Esophagus (tissue), 2 donors: ENCODE measurements at regions not wholly inside any gene's neighbourhood (a gene's known extent, or its start where the extent isn't known, plus 50 kb on each side); places are given as distances from the start of the nearest gene placed in this dataset.
"Not testable (repeated sequence)": the region's sequence is repeated elsewhere in the genome, so short reads cannot be mapped to it uniquely, and the experiment has no call there.

Experiments used
- H3K27ac ChIP-seq, 2 donors: one replicate each; pipeline ENCODE4 v1.5.1; 2013; ENCODE audit warnings: low read depth in 2 of 2, mild to moderate bottlenecking in 2 of 2, inconsistent platforms in 1 of 2, low read length in 1 of 2, moderate library complexity in 1 of 2
- H3K27me3 ChIP-seq, 2 donors: one replicate each; pipeline ENCODE4 v1.6.1; 2013; ENCODE audit warnings: low read length in 2 of 2, control low read depth in 1 of 2, mild to moderate bottlenecking in 1 of 2; ENCODE audit not compliant: insufficient read depth in 2 of 2, control insufficient read depth in 1 of 2
- H3K36me3 ChIP-seq, 2 donors: one replicate each; pipeline ENCODE4 v1.6.1; 2013; ENCODE audit warnings: low read length in 1 of 2; ENCODE audit not compliant: control insufficient read depth in 2 of 2, insufficient read depth in 2 of 2
- H3K4me1 ChIP-seq, 2 donors: one replicate each; pipeline ENCODE4 v1.6.1; 2013; ENCODE audit warnings: low read length in 1 of 2; ENCODE audit not compliant: control insufficient read depth in 2 of 2, insufficient read depth in 2 of 2
- H3K4me3 ChIP-seq, 2 donors: one replicate each; pipeline ENCODE4 v1.5.1; 2013; ENCODE audit warnings: low read length in 2 of 2, mild to moderate bottlenecking in 2 of 2, low read depth in 1 of 2, moderate library complexity in 1 of 2
- H3K9me3 ChIP-seq, 2 donors: one replicate each; pipeline ENCODE4 v1.6.1; 2013; ENCODE audit warnings: mild to moderate bottlenecking in 2 of 2, low read depth in 1 of 2, low read length in 1 of 2, moderate library complexity in 1 of 2; ENCODE audit not compliant: control insufficient read depth in 2 of 2, insufficient read depth in 1 of 2
- WGBS, 2 donors: extraction: QIAGEN DNeasy Blood & Tissue Kit; methylation state at CpG; one replicate each; pipeline ENCODE4 v1.1.7; 2013; 5-methylcytosine and 5-hydroxymethylcytosine counted together
- donor health status: healthy with polysubstance abuse.
- donor health status: Bipolar disorder and iron deficiency.

DNA sequence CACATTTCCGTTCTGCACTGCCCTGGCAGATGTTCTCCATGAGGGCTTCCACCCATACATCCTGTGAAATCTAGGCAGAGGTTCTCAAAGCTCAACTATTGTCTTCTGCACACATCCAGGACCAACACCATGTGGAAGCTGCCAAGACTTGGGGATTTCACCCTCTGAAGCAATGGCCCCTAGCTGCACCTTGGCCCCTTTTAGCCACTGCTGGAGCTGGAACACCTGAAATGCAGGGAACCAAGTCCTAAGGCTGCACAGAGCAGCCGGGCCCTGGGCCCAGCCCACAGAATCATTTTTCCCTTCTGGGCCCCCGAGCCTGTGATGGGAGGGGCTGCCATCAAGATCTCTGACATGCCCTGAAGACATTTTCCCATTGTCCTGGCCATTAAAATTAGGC lies 228.7 kb downstream of the ANXA1 start:
- Histone ChIP-seq H3K4me3 (no peak overlapping the region), H3K4me1 (no peaks in the 10 kb centered on the region)
- 60 to 76% methylated on average over 3 of the region's 3 CpGs for WGBS, 2 donors

DNA sequence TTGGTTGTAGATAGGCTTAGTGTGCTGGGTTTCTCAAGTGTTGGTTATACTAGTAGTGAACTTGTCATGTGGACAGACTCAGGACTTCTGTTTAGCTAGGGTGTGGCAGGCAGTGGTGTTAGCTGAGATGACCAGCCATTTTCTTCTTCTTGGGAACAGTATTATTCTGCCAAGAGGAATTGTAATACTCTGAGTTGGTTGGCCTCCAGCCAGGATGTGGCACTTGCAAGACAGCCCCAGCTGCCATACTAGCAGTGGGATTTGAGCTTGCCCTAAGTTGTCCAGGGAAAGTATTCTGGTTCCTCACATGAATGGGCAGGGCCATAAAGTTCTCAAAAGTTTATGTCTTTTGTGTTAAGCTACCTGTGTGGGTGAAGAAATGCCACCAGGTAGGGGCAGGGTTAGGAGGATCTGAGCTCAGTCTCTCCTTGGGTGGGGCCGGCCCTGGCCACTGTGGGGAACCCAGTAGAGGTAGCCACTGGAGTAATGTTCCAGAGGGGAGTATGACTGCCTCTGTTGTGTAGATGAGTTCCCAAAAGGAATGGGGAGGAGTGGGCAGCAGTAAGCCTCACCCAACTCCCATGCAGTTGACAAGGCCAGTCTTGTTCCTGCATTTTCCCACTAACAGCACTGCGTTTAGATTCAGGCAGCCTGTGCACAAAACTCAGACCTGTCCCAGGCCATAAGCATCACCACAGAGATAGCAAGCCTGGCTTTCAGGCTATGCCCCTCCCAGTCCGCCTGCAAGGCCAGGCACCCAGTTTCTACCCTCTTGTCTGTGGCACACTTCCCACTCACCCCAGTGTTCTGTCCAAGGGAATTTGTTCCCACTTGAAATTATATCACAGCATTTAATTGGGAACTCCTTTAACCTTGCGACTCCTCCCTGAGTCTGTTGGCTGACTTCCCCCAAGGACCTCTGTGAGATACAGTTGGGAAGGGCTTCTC lies 250.7 kb downstream of the ANXA1 start:
- no peak overlapping the region for H3K27ac ChIP-seq
- WGBS, 2 donors = 90 to 92% methylated on average over 4 of the region's 4 CpGs
- no peaks in the 10 kb centered on the region for H3K9me3 ChIP-seq

More for the DNA sequence above, 228.7 kb downstream of the ANXA1 start:
- Histone ChIP-seq H3K36me3 (no peaks in the 10 kb centered on the region), H3K27ac (no peak overlapping the region), H3K9me3 (peaks cover 3% of the 10 kb centered on the region in 2 donors), H3K27me3 (no peaks in the 10 kb centered on the region)

GRCh38 chr9:73411494-73411893 lies 259.8 kb downstream of the ANXA1 start:
- no peak overlapping the region for H3K27ac ChIP-seq
- H3K4me3 ChIP-seq = no peak overlapping the region
- no peaks in the 10 kb centered on the region for H3K4me1 ChIP-seq
- H3K36me3 ChIP-seq = no peaks in the 10 kb centered on the region
- 60 to 61% methylated on average over 2 of the region's 2 CpGs for WGBS, 2 donors
- no peaks in the 10 kb centered on the region for H3K9me3 ChIP-seq
- H3K27me3 ChIP-seq = no peaks in the 10 kb centered on the region

More for the DNA sequence above, 250.7 kb downstream of the ANXA1 start:
- no peaks in the 10 kb centered on the region for H3K4me1 ChIP-seq
- no peaks in the 10 kb centered on the region for H3K36me3 ChIP-seq
- H3K4me3 ChIP-seq = no peak overlapping the region
- H3K27me3 ChIP-seq = no peaks in the 10 kb centered on the region

- H3K4me1 ChIP-seq = no peaks in the 10 kb centered on the region
- H3K4me3 ChIP-seq = no peak overlapping the region
- no peaks in the 10 kb centered on the region for H3K36me3 ChIP-seq
- no peaks in the 10 kb centered on the region for H3K27me3 ChIP-seq
- no peaks in the 10 kb centered on the region for H3K9me3 ChIP-seq
- H3K27ac ChIP-seq = no peak overlapping the region
Observed at GRCh38 chr9:73412874-73413273, 261.2 kb downstream of the ANXA1 start.

DNA sequence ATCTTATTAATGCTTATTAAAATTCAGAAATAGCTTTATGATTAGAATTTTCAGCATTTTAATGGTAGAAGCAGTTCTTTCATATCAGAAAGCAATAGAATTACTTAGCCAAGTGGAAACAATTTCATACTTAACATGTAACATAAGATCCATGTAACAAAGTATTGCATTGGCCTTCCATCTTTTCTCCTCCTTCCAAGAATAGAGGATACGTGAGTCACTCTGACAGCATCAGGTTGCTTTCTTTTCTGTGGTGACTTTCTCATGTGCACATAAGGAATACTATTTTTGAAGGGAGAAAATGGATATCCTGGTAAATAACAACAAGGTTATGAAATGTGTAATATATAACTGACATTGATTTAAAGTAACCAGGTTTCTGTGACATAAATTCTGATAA lies 272.2 kb downstream of the ANXA1 start:
- 71 to 78% methylated on average over 1 of the region's 1 CpG for WGBS, 2 donors
- Histone ChIP-seq H3K4me3 (no peak overlapping the region), H3K27ac (no peak overlapping the region), H3K9me3 (no peaks in the 10 kb centered on the region), H3K4me1 (no peaks in the 10 kb centered on the region), H3K27me3 (no peaks in the 10 kb centered on the region), H3K36me3 (no peaks in the 10 kb centered on the region)

- H3K4me3 ChIP-seq = no peak overlapping the region
- 40 to 48% methylated on average over 5 of the region's 5 CpGs for WGBS, 2 donors
- H3K36me3 ChIP-seq = no peaks in the 10 kb centered on the region
- H3K27ac ChIP-seq = no peak overlapping the region
- H3K4me1 ChIP-seq = no peaks in the 10 kb centered on the region
- no peaks in the 10 kb centered on the region for H3K27me3 ChIP-seq
- no peaks in the 10 kb centered on the region for H3K9me3 ChIP-seq
Observed at GRCh38 chr9:73426269-73426668, 274.6 kb downstream of the ANXA1 start.

DNA sequence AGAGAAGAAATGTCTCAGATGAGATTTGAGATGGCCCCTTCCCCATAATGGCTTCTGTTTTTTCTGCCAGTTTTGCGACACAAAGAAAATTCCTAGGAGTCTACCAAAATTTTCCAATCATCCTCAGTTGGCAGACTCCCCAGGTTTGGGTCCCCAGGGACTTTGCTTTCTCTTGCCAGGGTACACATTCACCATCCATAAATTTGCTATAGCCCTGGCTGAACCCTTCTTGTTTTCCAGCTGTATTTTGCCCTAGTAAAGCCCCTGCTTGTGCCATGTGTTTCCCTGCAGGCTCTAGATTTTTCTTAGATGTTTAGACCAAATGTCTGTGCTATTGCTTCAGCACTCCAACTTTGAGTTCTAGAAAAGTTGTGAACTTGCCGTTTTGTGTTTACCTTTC lies 283.2 kb downstream of the ANXA1 start:
- H3K36me3 ChIP-seq = no peaks in the 10 kb centered on the region
- no peak overlapping the region for H3K4me3 ChIP-seq
- no peaks in the 10 kb centered on the region for H3K27me3 ChIP-seq
- 66 to 72% methylated on average over 2 of the region's 2 CpGs for WGBS, 2 donors
- no peaks in the 10 kb centered on the region for H3K9me3 ChIP-seq
- H3K27ac ChIP-seq = no peak overlapping the region
- no peaks in the 10 kb centered on the region for H3K4me1 ChIP-seq

DNA sequence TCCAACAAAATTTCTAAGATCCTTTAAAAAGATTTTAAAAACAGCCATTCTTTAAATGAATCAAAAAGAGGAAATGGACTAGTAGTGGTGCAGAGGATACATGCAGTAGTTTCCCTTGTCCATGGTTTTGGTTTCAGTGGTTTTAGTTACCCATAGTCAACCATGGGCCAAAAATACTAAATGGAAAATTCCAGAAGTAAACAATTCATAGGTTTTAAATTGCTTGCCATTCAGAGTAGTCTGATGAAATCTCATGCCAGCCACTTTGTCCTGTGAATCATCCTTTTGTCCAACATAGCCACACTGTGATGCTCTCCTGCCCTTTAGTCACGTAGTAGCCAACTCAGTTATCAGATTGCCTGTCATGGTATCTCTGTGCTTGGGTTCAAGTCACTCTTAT lies 286.1 kb downstream of the ANXA1 start:
- H3K27ac ChIP-seq = no peak overlapping the region
- no peaks in the 10 kb centered on the region for H3K9me3 ChIP-seq
- H3K4me1 ChIP-seq = no peaks in the 10 kb centered on the region
- no peaks in the 10 kb centered on the region for H3K27me3 ChIP-seq
- no peaks in the 10 kb centered on the region for H3K36me3 ChIP-seq
- no peak overlapping the region for H3K4me3 ChIP-seq
- WGBS, 2 donors = 41 to 53% methylated on average over 1 of the region's 1 CpG

- not testable (repeated sequence) for H3K27ac ChIP-seq, H3K9me3 ChIP-seq, H3K4me3 ChIP-seq, H3K36me3 ChIP-seq, H3K27me3 ChIP-seq, H3K4me1 ChIP-seq
- WGBS, 2 donors = 87 to 88% methylated on average over 3 to 6 of the region's 6 CpGs
Observed at GRCh38 chr9:73439839-73440238, 288.2 kb downstream of the ANXA1 start.

- H3K27me3 ChIP-seq = no peaks in the 10 kb centered on the region
- H3K27ac ChIP-seq = no peak overlapping the region
- no peaks in the 10 kb centered on the region for H3K4me1 ChIP-seq
- H3K9me3 ChIP-seq = no peaks in the 10 kb centered on the region
- H3K36me3 ChIP-seq = no peaks in the 10 kb centered on the region
- 74 to 82% methylated on average over 1 of the region's 1 CpG for WGBS, 2 donors
- H3K4me3 ChIP-seq = no peak overlapping the region
Observed at GRCh38 chr9:73441223-73441622, 289.6 kb downstream of the ANXA1 start.
